ENCODE measurements at regions not wholly inside any gene's neighbourhood (a gene's known extent, or its start where the extent isn't known, plus 50 kb on each side); places are given as distances from the start of the nearest gene placed in this dataset.

DNA sequence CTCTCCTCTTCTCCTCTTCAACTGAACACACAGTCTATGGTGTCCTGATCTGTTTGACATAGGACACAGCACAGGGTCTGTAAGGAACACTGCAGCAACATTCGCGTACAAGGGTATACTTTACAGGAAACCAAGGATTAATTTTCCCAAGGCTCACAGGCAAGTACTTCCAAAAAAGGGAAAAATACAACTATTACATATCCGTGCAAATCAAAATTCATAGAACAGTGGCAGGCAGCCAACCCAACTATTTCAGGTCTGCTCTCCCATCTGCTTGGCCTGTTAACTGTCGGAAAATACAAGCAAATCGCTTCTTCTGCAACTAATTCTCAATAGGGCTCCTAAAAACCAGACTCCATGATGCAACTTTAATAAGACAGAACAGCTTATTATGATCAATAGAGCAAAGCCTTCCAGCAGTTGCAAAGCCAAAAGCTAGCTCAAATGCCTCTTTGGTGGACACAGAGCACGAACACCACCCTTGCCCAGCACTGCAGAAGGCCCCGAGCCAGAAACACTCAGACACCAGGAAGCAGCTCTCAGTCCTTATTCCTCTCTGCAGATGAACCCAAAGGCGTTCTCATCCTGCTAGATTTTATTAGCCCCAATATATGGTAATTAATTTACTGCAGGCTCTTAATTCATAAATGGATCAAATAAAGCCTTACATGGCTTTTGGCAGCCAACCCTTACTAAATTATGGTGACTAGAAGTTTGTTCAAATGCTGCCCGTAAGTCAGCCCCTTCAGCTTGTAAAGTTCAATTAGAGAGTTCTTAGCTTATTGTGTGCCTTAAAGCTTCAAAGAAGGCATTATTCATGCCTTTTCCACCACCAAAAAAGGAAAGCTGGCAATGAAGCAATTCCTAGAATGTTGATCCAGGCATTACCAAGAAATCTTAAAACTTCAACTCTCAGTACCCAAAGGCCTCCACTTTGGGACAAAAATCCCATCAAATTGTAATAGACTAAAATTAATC lies 68.8 kb downstream of the ZNF608 start:
- H3K4me1 ChIP-seq (ENCODE audit: control insufficient read depth in 3 of 3, insufficient read depth in 3 of 3, low read length in 3 of 3), result peaks cover 16 to 33% (median 25%) of the 10 kb centered on the region in 3 donors
- peak overlapping the region in 1 of 3 donors; percentile 32 for H3K4me3 ChIP-seq (ENCODE audit: low read length in 3 of 3)
- H3K27me3 ChIP-seq (ENCODE audit: control insufficient read depth in 3 of 3, insufficient read depth in 3 of 3, low read length in 3 of 3), result no peaks in the 10 kb centered on the region
- no peaks in the 10 kb centered on the region for H3K9me3 ChIP-seq (ENCODE audit: control insufficient read depth in 3 of 3, low read length in 3 of 3)
- H3K36me3 ChIP-seq (ENCODE audit: control insufficient read depth in 3 of 3, insufficient read depth in 3 of 3, low read length in 3 of 3), result no peaks in the 10 kb centered on the region
- H3K27ac ChIP-seq (ENCODE audit: low read depth, low read length), result peak overlapping the region; percentile 36
- no peak overlapping the region for H3K9ac ChIP-seq (ENCODE audit: low read depth in 1 of 3, low read length in 3 of 3)

DNA sequence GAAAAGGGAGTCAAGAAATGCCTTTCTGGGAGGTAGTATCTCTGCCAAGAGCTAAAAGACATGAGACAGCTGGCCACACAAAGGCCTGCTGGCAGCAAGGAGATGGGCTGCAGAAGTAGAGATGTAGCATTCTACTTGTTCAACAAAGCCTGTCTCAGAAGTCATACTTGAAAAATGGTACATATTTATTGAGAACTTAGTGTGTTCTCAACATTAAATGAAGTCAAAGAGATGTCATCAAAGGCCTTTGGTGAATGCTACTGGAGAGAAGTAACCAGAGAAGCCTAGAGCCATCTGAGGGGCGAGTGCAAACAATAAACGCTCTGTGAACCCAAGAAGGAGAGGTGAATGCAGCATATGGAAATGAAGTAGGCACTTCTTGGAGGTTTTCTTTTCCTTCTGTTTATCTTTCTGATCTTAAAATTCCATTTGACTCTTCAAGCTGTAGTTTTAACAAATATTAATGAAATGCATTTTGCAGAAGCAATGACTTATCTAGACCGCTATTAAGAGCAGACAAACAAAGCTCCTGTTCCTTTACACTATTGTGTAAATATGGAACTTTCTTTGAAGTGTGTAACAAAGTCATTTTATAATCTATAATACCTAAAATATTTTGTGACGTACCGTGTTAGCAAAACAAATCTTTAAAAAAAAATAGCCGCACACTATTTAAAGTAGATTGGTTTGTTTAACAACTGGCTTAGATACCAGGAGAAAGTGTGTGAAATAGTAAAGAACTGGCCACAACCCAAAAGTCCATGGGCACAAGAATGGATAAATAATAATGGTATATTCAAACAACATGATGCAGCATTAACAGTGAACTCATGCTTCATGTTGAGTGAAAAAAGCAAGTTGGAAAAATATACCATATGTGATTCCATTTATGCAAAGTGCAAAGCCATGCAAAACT lies 70.2 kb downstream of the ZNF608 start:
- H3K27ac ChIP-seq (ENCODE audit: low read depth, low read length), result no peak overlapping the region
- H3K36me3 ChIP-seq (ENCODE audit: control insufficient read depth in 3 of 3, insufficient read depth in 3 of 3, low read length in 3 of 3), result no peaks in the 10 kb centered on the region
- H3K4me3 ChIP-seq (ENCODE audit: low read length in 3 of 3), result no peak overlapping the region
- peaks cover 17 to 33% (median 28%) of the 10 kb centered on the region in 3 donors for H3K4me1 ChIP-seq (ENCODE audit: control insufficient read depth in 3 of 3, insufficient read depth in 3 of 3, low read length in 3 of 3)
- H3K27me3 ChIP-seq (ENCODE audit: control insufficient read depth in 3 of 3, insufficient read depth in 3 of 3, low read length in 3 of 3), result no peaks in the 10 kb centered on the region
- no peak overlapping the region for H3K9ac ChIP-seq (ENCODE audit: low read depth in 1 of 3, low read length in 3 of 3)
- H3K9me3 ChIP-seq (ENCODE audit: control insufficient read depth in 3 of 3, low read length in 3 of 3), result no peaks in the 10 kb centered on the region

DNA sequence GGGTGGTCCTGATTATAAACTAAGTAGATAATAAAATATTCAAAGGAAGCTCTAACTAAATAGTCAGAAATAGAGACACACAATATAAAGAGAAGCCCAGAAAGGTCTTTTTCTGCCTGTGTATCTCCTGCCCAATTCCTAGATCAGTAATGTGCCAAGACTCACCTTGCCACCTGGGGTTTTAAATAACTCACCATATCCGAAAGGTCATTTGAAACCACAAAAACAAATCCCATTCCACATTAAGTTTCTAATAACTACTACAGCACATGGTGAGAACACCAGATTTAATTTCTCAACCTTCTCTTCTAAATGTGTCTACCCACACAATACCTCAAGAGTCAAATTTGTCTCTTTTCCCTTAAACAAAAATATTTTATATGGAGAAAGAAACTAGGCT lies 75.2 kb downstream of the ZNF608 start:
- Histone ChIP-seq H3K36me3 (ENCODE audit: control insufficient read depth in 3 of 3, insufficient read depth in 3 of 3, low read length in 3 of 3) (no peaks in the 10 kb centered on the region), H3K9ac (ENCODE audit: low read depth in 1 of 3, low read length in 3 of 3) (peak overlapping the region in 1 of 3 donors; percentile 2), H3K27me3 (ENCODE audit: control insufficient read depth in 3 of 3, insufficient read depth in 3 of 3, low read length in 3 of 3) (no peaks in the 10 kb centered on the region), H3K9me3 (ENCODE audit: control insufficient read depth in 3 of 3, low read length in 3 of 3) (no peaks in the 10 kb centered on the region), H3K4me3 (ENCODE audit: low read length in 3 of 3) (no peak overlapping the region), H3K27ac (ENCODE audit: low read depth, low read length) (no peak overlapping the region), H3K4me1 (ENCODE audit: control insufficient read depth in 3 of 3, insufficient read depth in 3 of 3, low read length in 3 of 3) (peaks cover 13 to 34% (median 18%) of the 10 kb centered on the region in 3 donors)

DNA sequence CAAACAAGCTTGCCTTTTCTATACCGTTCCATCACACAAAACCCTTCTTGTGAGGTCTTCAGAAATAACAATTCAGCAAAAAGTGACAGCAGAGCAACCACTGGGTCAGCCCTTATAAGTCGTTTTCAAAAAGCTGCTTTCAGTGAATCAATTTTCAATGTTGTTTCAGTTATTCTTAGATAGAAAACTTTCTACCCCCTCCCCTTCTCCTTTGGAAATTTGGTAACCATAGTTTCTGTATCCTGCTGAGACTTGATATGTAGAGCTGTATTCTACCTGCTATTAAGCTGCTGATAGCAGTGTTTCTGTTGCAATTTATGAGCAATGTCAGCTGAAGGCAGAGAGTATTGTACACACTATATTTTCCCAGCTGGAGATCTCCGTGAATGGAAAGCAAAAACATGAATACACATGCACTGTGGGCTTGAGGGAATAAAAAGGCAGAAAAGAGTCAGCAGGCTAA lies 75.7 kb downstream of the ZNF608 start:
- Histone ChIP-seq H3K9ac (ENCODE audit: low read depth in 1 of 3, low read length in 3 of 3) (peak overlapping the region in 1 of 3 donors; percentile 2), H3K27ac (ENCODE audit: low read depth, low read length) (no peak overlapping the region), H3K27me3 (ENCODE audit: control insufficient read depth in 3 of 3, insufficient read depth in 3 of 3, low read length in 3 of 3) (no peaks in the 10 kb centered on the region), H3K9me3 (ENCODE audit: control insufficient read depth in 3 of 3, low read length in 3 of 3) (no peaks in the 10 kb centered on the region), H3K36me3 (ENCODE audit: control insufficient read depth in 3 of 3, insufficient read depth in 3 of 3, low read length in 3 of 3) (no peaks in the 10 kb centered on the region), H3K4me3 (ENCODE audit: low read length in 3 of 3) (no peak overlapping the region), H3K4me1 (ENCODE audit: control insufficient read depth in 3 of 3, insufficient read depth in 3 of 3, low read length in 3 of 3) (peaks cover 13 to 33% (median 21%) of the 10 kb centered on the region in 3 donors)

DNA sequence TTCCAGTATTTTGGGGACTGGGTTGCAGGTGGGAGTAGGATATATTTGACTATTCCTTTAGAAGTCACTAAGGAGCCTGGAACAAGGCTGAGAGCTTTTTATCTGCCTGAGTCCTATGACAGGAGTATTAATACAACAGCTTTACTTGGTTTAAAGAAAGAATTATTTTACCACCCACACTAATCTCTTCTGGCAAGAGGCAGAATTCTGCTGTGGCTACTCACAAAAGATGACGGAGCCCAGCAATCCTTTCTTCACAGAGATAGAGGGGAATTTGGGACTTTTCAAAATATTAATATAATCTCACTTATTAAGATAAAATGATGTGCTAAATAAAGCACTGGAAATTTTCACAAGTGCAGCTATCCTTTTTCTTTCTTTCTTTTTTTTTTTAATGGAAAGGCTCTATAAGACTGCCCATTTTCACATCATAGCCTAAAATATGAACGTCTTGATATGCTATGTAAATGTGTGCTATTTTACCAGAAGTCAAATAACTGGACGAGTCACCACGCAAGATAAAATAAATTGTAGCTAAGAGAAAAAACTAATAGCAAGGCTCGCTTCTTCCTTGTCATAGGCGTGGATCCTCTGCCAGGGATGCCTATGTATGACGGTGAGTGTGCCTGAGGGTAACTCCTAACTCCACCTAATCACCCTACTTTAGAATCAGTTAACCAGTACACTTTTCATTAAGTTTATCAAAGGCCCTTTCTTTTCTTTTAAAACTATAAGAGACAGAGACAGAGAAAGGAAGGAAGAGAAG lies 76.3 kb downstream of the ZNF608 start:
- Histone ChIP-seq H3K27ac (ENCODE audit: low read depth, low read length) (no peak overlapping the region), H3K4me1 (ENCODE audit: control insufficient read depth in 3 of 3, insufficient read depth in 3 of 3, low read length in 3 of 3) (peaks cover 13 to 31% (median 21%) of the 10 kb centered on the region in 3 donors), H3K27me3 (ENCODE audit: control insufficient read depth in 3 of 3, insufficient read depth in 3 of 3, low read length in 3 of 3) (no peaks in the 10 kb centered on the region), H3K9ac (ENCODE audit: low read depth in 1 of 3, low read length in 3 of 3) (peak overlapping the region in 1 of 3 donors; percentile 43), H3K36me3 (ENCODE audit: control insufficient read depth in 3 of 3, insufficient read depth in 3 of 3, low read length in 3 of 3) (no peaks in the 10 kb centered on the region), H3K4me3 (ENCODE audit: low read length in 3 of 3) (no peak overlapping the region), H3K9me3 (ENCODE audit: control insufficient read depth in 3 of 3, low read length in 3 of 3) (no peaks in the 10 kb centered on the region)

DNA sequence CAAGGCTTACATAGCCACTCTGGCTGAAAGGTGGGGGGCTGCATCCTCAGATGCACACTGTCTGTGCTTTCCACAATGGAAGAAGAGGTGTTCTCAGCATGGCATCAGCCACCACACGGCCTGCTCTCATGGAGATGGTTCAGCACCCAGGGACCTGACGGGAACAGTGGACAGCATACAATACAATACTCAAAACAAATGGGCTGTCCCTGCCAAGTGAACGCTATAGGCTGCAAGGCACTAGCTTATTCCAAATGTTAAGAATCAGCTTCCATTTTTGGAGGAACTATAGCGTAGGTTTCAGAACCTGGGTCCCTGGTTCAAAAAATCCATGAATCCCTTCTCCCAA lies 77.2 kb downstream of the ZNF608 start:
- Histone ChIP-seq H3K27ac (ENCODE audit: low read depth, low read length) (no peak overlapping the region), H3K9ac (ENCODE audit: low read depth in 1 of 3, low read length in 3 of 3) (no peak overlapping the region), H3K4me1 (ENCODE audit: control insufficient read depth in 3 of 3, insufficient read depth in 3 of 3, low read length in 3 of 3) (peaks cover 13 to 35% (median 21%) of the 10 kb centered on the region in 3 donors), H3K36me3 (ENCODE audit: control insufficient read depth in 3 of 3, insufficient read depth in 3 of 3, low read length in 3 of 3) (no peaks in the 10 kb centered on the region), H3K4me3 (ENCODE audit: low read length in 3 of 3) (no peak overlapping the region), H3K9me3 (ENCODE audit: control insufficient read depth in 3 of 3, low read length in 3 of 3) (no peaks in the 10 kb centered on the region), H3K27me3 (ENCODE audit: control insufficient read depth in 3 of 3, insufficient read depth in 3 of 3, low read length in 3 of 3) (no peaks in the 10 kb centered on the region)

DNA sequence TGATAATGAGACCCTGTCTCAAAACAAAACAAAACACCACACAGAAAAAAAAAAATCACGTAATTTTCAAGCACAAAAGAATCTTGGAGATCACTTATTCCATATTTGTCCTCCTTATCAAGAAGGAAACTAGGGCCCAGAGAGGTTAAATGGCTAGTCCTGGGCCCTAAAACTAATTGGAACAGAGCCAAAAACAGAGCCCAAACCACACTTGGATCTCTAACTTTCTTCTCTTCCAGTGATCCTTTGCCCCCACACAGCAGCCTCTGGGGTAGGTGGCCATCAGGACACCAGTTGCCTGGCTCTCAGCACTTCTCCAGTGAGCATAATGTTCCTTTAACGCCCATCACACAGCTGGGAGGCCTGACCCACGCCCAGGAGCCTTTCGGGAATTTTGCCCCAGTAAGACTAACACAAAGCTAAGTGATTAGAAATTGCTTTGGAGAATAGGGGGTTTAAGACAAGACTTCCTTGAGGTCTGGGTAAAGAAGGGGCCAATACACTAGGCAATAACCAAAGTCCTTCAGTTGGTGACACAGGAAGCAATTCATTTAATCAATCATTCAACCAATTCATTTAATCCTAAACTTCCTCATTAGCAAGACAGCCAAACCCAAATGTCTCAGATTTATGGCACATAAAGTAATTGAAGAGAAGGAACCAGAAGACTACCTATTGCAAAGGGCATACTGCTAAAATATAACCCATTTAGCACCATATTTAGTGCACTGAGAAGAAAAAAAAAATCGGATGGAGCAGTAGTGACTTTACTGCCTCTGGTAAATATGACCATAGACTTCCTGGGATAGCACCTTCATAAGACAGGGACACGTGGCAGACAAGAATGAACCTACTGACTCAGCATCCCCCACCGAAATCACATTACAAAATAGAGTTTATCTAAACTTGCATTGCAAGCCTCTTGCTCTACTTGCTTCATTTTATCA lies 77.8 kb downstream of the ZNF608 start:
- no peaks in the 10 kb centered on the region for H3K9me3 ChIP-seq (ENCODE audit: control insufficient read depth in 3 of 3, low read length in 3 of 3)
- H3K36me3 ChIP-seq (ENCODE audit: control insufficient read depth in 3 of 3, insufficient read depth in 3 of 3, low read length in 3 of 3), result no peaks in the 10 kb centered on the region
- H3K27ac ChIP-seq (ENCODE audit: low read depth, low read length), result no peak overlapping the region
- peaks cover 13 to 37% (median 24%) of the 10 kb centered on the region in 3 donors for H3K4me1 ChIP-seq (ENCODE audit: control insufficient read depth in 3 of 3, insufficient read depth in 3 of 3, low read length in 3 of 3)
- H3K9ac ChIP-seq (ENCODE audit: low read depth in 1 of 3, low read length in 3 of 3), result no peak overlapping the region
- H3K4me3 ChIP-seq (ENCODE audit: low read length in 3 of 3), result no peak overlapping the region
- no peaks in the 10 kb centered on the region for H3K27me3 ChIP-seq (ENCODE audit: control insufficient read depth in 3 of 3, insufficient read depth in 3 of 3, low read length in 3 of 3)

DNA sequence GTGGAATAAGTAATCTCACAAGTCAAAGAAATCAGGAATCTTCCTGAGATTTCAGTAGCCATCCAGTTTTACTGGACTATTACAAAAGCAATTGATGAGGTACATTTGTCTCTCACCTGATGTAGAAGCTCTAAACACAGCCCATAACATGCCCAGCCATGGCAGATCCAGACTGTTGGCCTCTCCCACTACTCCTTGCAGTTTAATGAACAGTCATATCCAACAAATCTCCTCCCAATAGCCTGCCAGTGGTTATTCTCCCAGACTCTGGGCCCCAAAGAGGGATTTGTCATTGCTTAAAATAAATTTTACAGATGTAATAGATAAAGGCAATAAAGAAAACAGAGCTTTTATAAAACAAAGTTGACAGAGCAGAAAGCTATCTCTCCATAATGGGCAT lies 80.8 kb downstream of the ZNF608 start:
- Histone ChIP-seq H3K4me1 (ENCODE audit: control insufficient read depth in 3 of 3, insufficient read depth in 3 of 3, low read length in 3 of 3) (peaks cover 34 to 59% (median 38%) of the 10 kb centered on the region in 3 donors), H3K4me3 (ENCODE audit: low read length in 3 of 3) (no peak overlapping the region), H3K27ac (ENCODE audit: low read depth, low read length) (no peak overlapping the region), H3K9ac (ENCODE audit: low read depth in 1 of 3, low read length in 3 of 3) (no peak overlapping the region), H3K9me3 (ENCODE audit: control insufficient read depth in 3 of 3, low read length in 3 of 3) (no peaks in the 10 kb centered on the region), H3K27me3 (ENCODE audit: control insufficient read depth in 3 of 3, insufficient read depth in 3 of 3, low read length in 3 of 3) (no peaks in the 10 kb centered on the region), H3K36me3 (ENCODE audit: control insufficient read depth in 3 of 3, insufficient read depth in 3 of 3, low read length in 3 of 3) (no peaks in the 10 kb centered on the region)
